RWPE2 (cell line): ENCODE measurements at regions not wholly inside any gene's neighbourhood (a gene's known extent, or its start where the extent isn't known, plus 50 kb on each side); places are given as distances from the start of the nearest gene placed in this dataset.
A peak's percentile ranks its signal among the peaks of the same experiment; 100 is the strongest.

Source experiments
- ATAC-seq: fragments of 200-7000 bp; cut with Tn5 transposase; 3 replicates; pipeline ENCODE4 v1.9.1; 2021; ENCODE audit warnings: low read depth
- DNase-seq: peaks from one replicate; pipeline ENCODE4 v3.0.0-alpha.2; 2020; ENCODE audit warnings: low spot score
- H3K27ac ChIP-seq: fragments of 450-650 bp; 2 replicates; pipeline ENCODE4 v1.5.1; 2017; ENCODE audit warnings: mild to moderate bottlenecking; ENCODE audit not compliant: poor library complexity, severe bottlenecking
- H3K27me3 ChIP-seq: fragments of 250-450 bp; sonication (Bioruptor Pico); 2 replicates; pipeline ENCODE4 v1.5.1; 2021; ENCODE audit warnings: mild to moderate bottlenecking, moderate library complexity; ENCODE audit not compliant: insufficient read depth, poor library complexity, severe bottlenecking
- H3K36me3 ChIP-seq: fragments of 250-450 bp; sonication (Bioruptor Pico); 2 replicates; pipeline ENCODE4 v1.5.1; 2020; ENCODE audit warnings: low read depth, mild to moderate bottlenecking, moderate library complexity
- H3K4me1 ChIP-seq: fragments of 250-450 bp; sonication (Bioruptor Pico); 2 replicates; pipeline ENCODE4 v1.5.1; 2021; ENCODE audit warnings: mild to moderate bottlenecking, moderate library complexity; ENCODE audit not compliant: insufficient read depth, poor library complexity, severe bottlenecking
- H3K4me3 ChIP-seq: fragments of 250-450 bp; sonication (Bioruptor Pico); 2 replicates; pipeline ENCODE4 v1.5.1; 2021; ENCODE audit warnings: mild to moderate bottlenecking, moderate library complexity; ENCODE audit not compliant: severe bottlenecking
- H3K9me3 ChIP-seq: fragments of 250-450 bp; sonication (Bioruptor Pico); 2 replicates; pipeline ENCODE4 v1.5.1; 2021; ENCODE audit warnings: mild to moderate bottlenecking, moderate library complexity; ENCODE audit not compliant: severe bottlenecking
- CTCF ChIP-seq: fragments of 450-650 bp; IDR thresholded peaks from one replicate; pipeline ENCODE4 v1.5.1; 2017; ENCODE audit warnings: mild to moderate bottlenecking, moderate library complexity; ENCODE audit not compliant: poor library complexity, severe bottlenecking

GRCh38 chr14:101103321-101103901 lies 199.9 kb upstream of the RTL1 start:
- Histone ChIP-seq H3K4me1 (no peaks in the 10 kb centered on the region), H3K4me3 (no peak overlapping the region), H3K27me3 (no peaks in the 10 kb centered on the region), H3K36me3 (no peaks in the 10 kb centered on the region), H3K9me3 (no peaks in the 10 kb centered on the region), H3K27ac (no peak overlapping the region)
- DNase-seq = no peak
- ATAC-seq = no peak
- no peak for TF ChIP-seq CTCF

GRCh38 chr14:101104485-101104884 lies 201.0 kb upstream of the RTL1 start:
- Histone ChIP-seq H3K36me3 (no peaks in the 10 kb centered on the region), H3K27ac (no peak overlapping the region), H3K4me1 (no peaks in the 10 kb centered on the region), H3K9me3 (no peaks in the 10 kb centered on the region), H3K4me3 (no peak overlapping the region), H3K27me3 (no peaks in the 10 kb centered on the region)
- ATAC-seq = no peak
- no peak for TF ChIP-seq CTCF
- no peak for DNase-seq

- Histone ChIP-seq H3K4me1 (no peaks in the 10 kb centered on the region), H3K4me3 (no peak overlapping the region), H3K9me3 (no peaks in the 10 kb centered on the region), H3K27ac (no peak overlapping the region), H3K36me3 (no peaks in the 10 kb centered on the region), H3K27me3 (no peaks in the 10 kb centered on the region)
- DNase-seq (no peak), ATAC-seq (no peak)
- no peak for TF ChIP-seq CTCF
Observed at GRCh38 chr14:101105045-101105444, 201.5 kb upstream of the RTL1 start.

DNA sequence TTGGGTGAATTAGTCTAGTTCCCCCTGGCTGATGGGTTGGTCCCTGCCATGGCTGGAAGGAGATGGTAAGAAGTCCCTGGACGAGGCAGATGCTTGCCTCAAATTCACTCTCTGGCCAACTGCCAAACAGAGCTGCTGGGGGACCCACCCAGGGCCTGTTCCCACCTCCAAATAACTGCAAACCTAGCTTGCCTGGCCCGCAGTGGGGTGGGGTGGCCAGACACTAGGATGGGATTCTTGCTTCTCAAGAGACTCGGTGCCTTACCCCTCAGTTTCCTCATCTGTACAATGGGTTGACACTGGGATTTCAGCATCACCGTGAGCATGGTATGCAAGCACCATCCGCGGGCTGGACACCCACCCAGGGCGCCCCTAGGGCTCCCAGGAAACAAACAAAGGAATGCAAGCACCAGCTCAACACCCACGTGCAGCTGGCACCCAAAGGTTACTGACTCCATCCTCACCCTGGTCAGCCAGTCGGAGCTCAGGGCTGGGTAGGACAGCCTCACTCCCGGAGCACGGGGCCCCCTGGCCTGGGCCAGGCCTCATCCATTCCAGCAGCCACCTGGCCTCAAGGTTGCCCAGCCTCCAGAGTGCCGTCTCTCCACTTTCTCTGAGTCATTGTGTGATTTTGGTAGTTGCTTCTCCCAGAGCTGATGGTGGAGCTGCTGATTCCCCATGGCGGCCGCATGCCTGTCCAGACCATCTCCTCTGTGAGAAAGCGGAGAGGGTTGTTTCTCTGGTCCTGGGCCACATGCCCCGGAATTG lies 205.2 kb upstream of the RTL1 start:
- TF ChIP-seq CTCF = no peak
- Histone ChIP-seq H3K36me3 (no peaks in the 10 kb centered on the region), H3K27me3 (no peaks in the 10 kb centered on the region), H3K4me3 (no peak overlapping the region), H3K9me3 (no peaks in the 10 kb centered on the region), H3K4me1 (no peaks in the 10 kb centered on the region), H3K27ac (no peak overlapping the region)
- DNase-seq (peak; percentile 66), ATAC-seq (no peak)

- no peak for DNase-seq
- no peak for TF ChIP-seq CTCF
- ATAC-seq = no peak
- H3K4me1 ChIP-seq = no peaks in the 10 kb centered on the region
- no peaks in the 10 kb centered on the region for H3K9me3 ChIP-seq
- no peak overlapping the region for H3K4me3 ChIP-seq
- H3K36me3 ChIP-seq = no peaks in the 10 kb centered on the region
- H3K27me3 ChIP-seq = no peaks in the 10 kb centered on the region
- no peak overlapping the region for H3K27ac ChIP-seq
Observed at GRCh38 chr14:101109347-101109638, 205.8 kb upstream of the RTL1 start.
